Prostate gland (tissue), 2 donors: ENCODE measurements at regions not wholly inside any gene's neighbourhood (a gene's known extent, or its start where the extent isn't known, plus 50 kb on each side); places are given as distances from the start of the nearest gene placed in this dataset.
A peak's percentile ranks its signal among the peaks of the same experiment; 100 is the strongest.

Source experiments
- DNase-seq: peaks from one replicate; pipeline ENCODE4 v3.0.0-alpha.2; 2019; ENCODE audit warnings: low spot score
- H3K27ac ChIP-seq, 2 donors: fragments of 200-600 bp; sonication (generic); 2 replicates each; pipeline ENCODE4 v1.5.1; 2017 to 2019
- H3K27me3 ChIP-seq: fragments of 200-600 bp; sonication (generic); replicated peaks from 2 replicates; pipeline ENCODE4 v1.5.1; 2019; ENCODE audit not compliant: insufficient read depth
- H3K36me3 ChIP-seq, 2 donors: fragments of 200-600 bp; sonication (generic); 1 replicate in 1 of 2; 2 replicates in 1 of 2; pipeline versions ENCODE4 v1.5.1 to v1.8.1; 2017 to 2019
- H3K4me1 ChIP-seq: fragments of 200-600 bp; sonication (generic); replicated peaks from 2 replicates; pipeline ENCODE4 v1.5.1; 2019
- H3K4me3 ChIP-seq, 2 donors: fragments of 200-600 bp; sonication (generic); 2 replicates each; pipeline ENCODE4 v1.5.1; 2017 to 2019
- H3K9me3 ChIP-seq: fragments of 200-600 bp; sonication (generic); 2 replicates; pipeline ENCODE4 v1.5.1; 2017
- POLR2A ChIP-seq: fragments of 450-650 bp; IDR thresholded peaks from one replicate; pipeline ENCODE4 v1.6.1; 2016; ENCODE audit warnings: antibody characterized with exemption, mild to moderate bottlenecking
- POLR2AphosphoS5 ChIP-seq: sonication (generic); formaldehyde crosslinking; IDR thresholded peaks from one replicate; pipeline ENCODE4 v1.6.1; 2017; ENCODE audit warnings: antibody characterized with exemption
- WGBS: methylation state at CpG from one replicate; pipeline ENCODE4 v1.1.5; 2018; 5-methylcytosine and 5-hydroxymethylcytosine counted together
- intact Hi-C: fragments of 100-400 bp; cut with DNase I; formaldehyde crosslinking; loops from one replicate; pipeline ENCODE4 v1.14.2; 2022
- TF ChIP-seq, protein P1 (sequence below), 4 experiments: fragments of 200-600 bp in 2 of 4; fragments of 450-650 bp in 2 of 4; sonication (generic) in 2 of 4; IDR thresholded peaks; 1 replicate in 3 of 4; 2 replicates in 1 of 4; pipeline ENCODE4 v1.5.1; 2016 to 2019; ENCODE audit warnings: antibody characterized with exemption in 4 of 4, mild to moderate bottlenecking in 2 of 4, moderate library complexity in 2 of 4

DNA sequence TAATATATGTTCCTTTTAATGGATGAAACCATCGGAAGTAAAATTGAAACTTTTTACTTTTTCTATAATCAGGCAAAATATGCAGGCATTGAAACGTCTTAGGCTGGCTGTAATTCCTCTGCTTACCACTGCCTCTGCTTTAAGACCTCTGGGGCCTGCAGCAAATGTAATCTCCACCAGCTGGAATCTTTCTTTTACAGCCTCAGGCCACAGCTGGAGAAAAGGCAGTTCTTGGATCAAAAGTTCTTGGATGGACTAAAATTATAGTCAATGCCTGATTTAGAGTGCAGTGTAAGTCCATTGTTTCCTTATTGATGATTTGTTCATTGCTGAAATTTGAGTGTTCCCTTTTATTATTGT is 396.7 kb downstream of the KCTD16 start:
- TF ChIP-seq POLR2AphosphoS5 (no peak), POLR2A (no peak)
- TF ChIP-seq, protein P1, sequence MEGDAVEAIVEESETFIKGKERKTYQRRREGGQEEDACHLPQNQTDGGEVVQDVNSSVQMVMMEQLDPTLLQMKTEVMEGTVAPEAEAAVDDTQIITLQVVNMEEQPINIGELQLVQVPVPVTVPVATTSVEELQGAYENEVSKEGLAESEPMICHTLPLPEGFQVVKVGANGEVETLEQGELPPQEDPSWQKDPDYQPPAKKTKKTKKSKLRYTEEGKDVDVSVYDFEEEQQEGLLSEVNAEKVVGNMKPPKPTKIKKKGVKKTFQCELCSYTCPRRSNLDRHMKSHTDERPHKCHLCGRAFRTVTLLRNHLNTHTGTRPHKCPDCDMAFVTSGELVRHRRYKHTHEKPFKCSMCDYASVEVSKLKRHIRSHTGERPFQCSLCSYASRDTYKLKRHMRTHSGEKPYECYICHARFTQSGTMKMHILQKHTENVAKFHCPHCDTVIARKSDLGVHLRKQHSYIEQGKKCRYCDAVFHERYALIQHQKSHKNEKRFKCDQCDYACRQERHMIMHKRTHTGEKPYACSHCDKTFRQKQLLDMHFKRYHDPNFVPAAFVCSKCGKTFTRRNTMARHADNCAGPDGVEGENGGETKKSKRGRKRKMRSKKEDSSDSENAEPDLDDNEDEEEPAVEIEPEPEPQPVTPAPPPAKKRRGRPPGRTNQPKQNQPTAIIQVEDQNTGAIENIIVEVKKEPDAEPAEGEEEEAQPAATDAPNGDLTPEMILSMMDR (IDR thresholded peaks at IDR 0.05) = no peak
- intact Hi-C loops = no loop called here
- H3K9me3 ChIP-seq = no peaks in the 10 kb centered on the region
- H3K4me1 ChIP-seq = no peaks in the 10 kb centered on the region
- no peaks in the 10 kb centered on the region for H3K36me3 ChIP-seq
- H3K27me3 ChIP-seq = no peaks in the 10 kb centered on the region
- 73% methylated on average over 2 of the region's 2 CpGs for WGBS
- DNase-seq = no peak
- H3K27ac ChIP-seq = no peak overlapping the region
- no peak overlapping the region for H3K4me3 ChIP-seq

DNA sequence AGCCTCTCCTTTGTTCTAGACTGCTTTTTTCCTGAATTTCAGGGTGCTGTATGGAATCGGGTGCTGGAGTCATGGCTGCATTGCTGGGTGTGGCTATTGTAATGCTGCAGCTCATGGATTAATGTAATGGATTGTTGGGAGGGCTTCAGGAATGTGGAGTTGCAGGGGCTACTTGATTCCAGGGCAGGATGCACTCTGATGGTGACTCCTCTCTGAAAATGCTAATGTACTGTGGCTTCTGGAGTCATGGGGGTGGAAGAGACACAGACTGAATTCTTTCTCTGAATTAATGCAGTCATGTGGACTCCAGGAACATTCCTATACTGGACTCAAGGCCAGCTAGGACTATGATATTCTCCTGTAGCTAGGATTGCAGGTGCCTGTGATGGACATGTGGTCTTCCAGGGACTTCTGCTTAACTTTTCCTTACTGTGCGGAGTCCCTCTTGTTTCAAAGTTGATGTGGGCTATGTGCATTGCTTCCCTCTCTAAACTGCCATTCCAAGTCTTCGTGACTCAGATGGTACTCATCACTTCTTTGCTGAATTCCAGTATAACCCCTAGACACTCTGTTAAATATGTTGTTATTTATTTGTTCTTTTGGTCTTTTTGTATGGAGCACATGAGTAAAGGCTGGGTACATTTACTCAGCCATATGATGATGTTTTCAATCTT is 396.2 kb downstream of the KCTD16 start:
- no peak overlapping the region for H3K4me3 ChIP-seq
- no peaks in the 10 kb centered on the region for H3K36me3 ChIP-seq
- no peak overlapping the region for H3K27ac ChIP-seq
- DNase-seq = no peak
- TF ChIP-seq POLR2AphosphoS5 = no peak
- TF ChIP-seq POLR2A = no peak
- TF ChIP-seq, protein P1 (IDR thresholded peaks at IDR 0.05) = no peak
- no peaks in the 10 kb centered on the region for H3K9me3 ChIP-seq
- WGBS = 91% methylated on average over 3 of the region's 3 CpGs
- intact Hi-C loops = no loop called here
- no peaks in the 10 kb centered on the region for H3K4me1 ChIP-seq
- no peaks in the 10 kb centered on the region for H3K27me3 ChIP-seq

DNA sequence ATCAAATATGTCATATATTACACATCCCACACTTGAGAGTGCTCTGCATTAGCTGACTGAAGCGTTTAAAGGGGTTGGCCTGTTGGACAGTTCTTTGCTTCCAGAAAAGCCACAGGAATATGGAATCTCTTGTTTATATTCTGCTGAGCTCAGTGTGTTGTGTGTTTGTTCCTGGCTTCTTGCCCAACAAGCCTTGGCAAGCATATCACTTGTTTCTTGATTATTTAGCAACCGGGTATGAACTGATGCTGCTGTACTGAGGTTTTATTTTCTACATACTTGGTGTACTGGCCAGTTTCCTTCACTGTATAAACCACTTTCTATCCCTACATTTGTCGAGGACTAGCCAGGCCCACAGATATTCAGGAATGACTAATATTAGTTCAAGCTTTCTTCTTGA is 378.9 kb downstream of the KCTD16 start:
- Histone ChIP-seq H3K36me3 (no peaks in the 10 kb centered on the region), H3K9me3 (no peaks in the 10 kb centered on the region), H3K27ac (no peak overlapping the region), H3K4me3 (no peak overlapping the region), H3K27me3 (no peaks in the 10 kb centered on the region), H3K4me1 (no peaks in the 10 kb centered on the region)
- TF ChIP-seq, protein P1 (IDR thresholded peaks at IDR 0.05) = no peak
- TF ChIP-seq POLR2A (no peak), POLR2AphosphoS5 (peak; percentile 31)
- intact Hi-C loops = no loop called here
- DNase-seq = peak; percentile 63
- WGBS = 9% methylated on average over 3 of the region's 3 CpGs

DNA sequence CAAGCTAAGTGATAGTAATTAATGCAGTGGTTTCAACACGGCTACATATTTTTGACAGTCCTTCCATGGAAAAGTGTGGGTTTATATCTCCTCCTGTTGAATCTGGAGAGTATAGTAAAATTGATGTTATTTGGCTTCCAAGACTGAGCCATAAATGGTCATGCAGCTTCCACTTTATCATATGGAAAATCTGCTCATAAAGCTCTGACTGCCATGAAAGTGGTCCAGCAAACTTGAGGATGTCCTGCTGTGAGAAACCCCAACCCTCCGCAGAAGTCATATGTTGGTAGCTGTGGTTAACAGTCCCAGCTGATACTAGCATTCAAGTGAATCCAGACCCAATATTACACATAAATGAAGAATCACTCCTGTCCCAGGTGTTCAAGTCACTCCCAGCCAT is 378.3 kb downstream of the KCTD16 start:
- WGBS = 39% methylated on average over 2 of the region's 2 CpGs
- TF ChIP-seq, protein P1 (IDR thresholded peaks at IDR 0.05) = no peak
- TF ChIP-seq POLR2AphosphoS5 (no peak), POLR2A (no peak)
- H3K9me3 ChIP-seq = no peaks in the 10 kb centered on the region
- H3K27me3 ChIP-seq = no peaks in the 10 kb centered on the region
- no peak for DNase-seq
- H3K4me1 ChIP-seq = no peaks in the 10 kb centered on the region
- intact Hi-C loops = no loop called here
- H3K4me3 ChIP-seq = no peak overlapping the region
- H3K27ac ChIP-seq = no peak overlapping the region
- no peaks in the 10 kb centered on the region for H3K36me3 ChIP-seq

DNA sequence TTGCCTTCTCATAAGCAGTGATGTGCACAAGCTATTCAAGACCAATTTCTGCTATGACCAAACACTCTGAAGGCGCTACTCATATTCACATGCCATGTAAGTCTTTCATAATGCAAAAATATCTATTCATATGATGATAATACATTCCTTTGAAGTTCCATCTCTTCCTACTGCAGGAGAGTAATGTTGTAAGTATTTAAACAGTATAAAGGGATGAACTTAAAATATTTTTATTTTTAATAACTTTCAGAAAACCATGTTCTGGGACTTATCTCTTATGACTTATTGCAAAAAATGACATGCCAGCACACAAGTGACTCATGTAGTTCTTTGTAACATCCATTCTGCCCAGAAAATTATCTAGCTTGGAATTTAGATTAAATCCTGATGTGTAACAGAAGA is 376.4 kb downstream of the KCTD16 start:
- 95% methylated on average over 1 of the region's 1 CpG for WGBS

More for the DNA sequence above, 376.4 kb downstream of the KCTD16 start:
- intact Hi-C loops = no loop called here
- TF ChIP-seq POLR2A (no peak), POLR2AphosphoS5 (no peak)
- TF ChIP-seq, protein P1 (IDR thresholded peaks at IDR 0.05) = no peak
- DNase-seq = no peak
- Histone ChIP-seq H3K4me1 (no peaks in the 10 kb centered on the region), H3K27me3 (no peaks in the 10 kb centered on the region), H3K4me3 (no peak overlapping the region), H3K36me3 (no peaks in the 10 kb centered on the region), H3K27ac (no peak overlapping the region), H3K9me3 (no peaks in the 10 kb centered on the region)
